GM12891 (cell line): ENCODE measurements at regions not wholly inside any gene's neighbourhood (a gene's known extent, or its start where the extent isn't known, plus 50 kb on each side); places are given as distances from the start of the nearest gene placed in this dataset.

Experiments
- POLR2A ChIP-seq: IDR thresholded peaks from 2 replicates; pipeline ENCODE4 v1.6.1; 2011; ENCODE audit warnings: low read depth, low read length, control low read depth
- SPI1 ChIP-seq: IDR thresholded peaks from 2 replicates; pipeline ENCODE4 v1.6.1; 2011; ENCODE audit warnings: low read depth, low read length, control low read depth
- TAF1 ChIP-seq: IDR thresholded peaks from 2 replicates; pipeline ENCODE4 v1.6.1; 2011; ENCODE audit warnings: low read depth, low read length, control low read depth

DNA sequence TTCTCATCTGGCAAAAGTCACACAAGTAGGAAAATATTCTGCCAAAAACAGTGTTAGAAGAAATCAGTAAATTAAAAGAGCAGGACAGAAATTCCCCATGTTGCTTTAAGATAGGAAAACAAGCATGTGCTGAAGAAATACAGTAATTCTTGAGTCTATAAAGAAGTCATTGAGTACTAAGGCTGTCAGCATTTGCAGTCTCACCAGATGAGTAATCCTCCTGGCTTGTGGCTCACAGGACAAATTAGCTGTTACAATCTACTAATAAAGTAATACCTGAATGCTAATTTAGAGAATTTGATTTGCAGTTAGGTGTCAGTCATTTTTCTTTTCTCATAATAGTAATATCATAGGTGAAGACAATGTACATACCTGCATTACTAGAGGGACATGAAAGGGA, 1158.9 kb upstream of the CELF2 start:
- TF ChIP-seq POLR2A = no peak
- no peak for TF ChIP-seq SPI1
- no peak for TF ChIP-seq TAF1
